NCI-H2227 treated with DMSO at 0.1 percent for 48 hours (cell line): ENCODE measurements at regions not wholly inside any gene's neighbourhood (a gene's known extent, or its start where the extent isn't known, plus 50 kb on each side); places are given as distances from the start of the nearest gene placed in this dataset.

Experiments
- DNase-seq: peaks from one replicate; lab custom pipeline; 2025; lab: John Stamatoyannopoulos, UW

- DNase-seq: no peak
These were observed 453.5 kb downstream of the MTRR start for GRCh38 chr5:8322484-8322883.

- DNase-seq: no peak
These were observed 458.1 kb downstream of the MTRR start for GRCh38 chr5:8327016-8327415.

GRCh38 chr5:8329773-8330172 is 460.8 kb downstream of the MTRR start:
- DNase-seq: no peak

- no peak for DNase-seq
These were observed 463.9 kb downstream of the MTRR start for GRCh38 chr5:8332666-8333445.

- DNase-seq: no peak
These were observed 464.5 kb downstream of the MTRR start for GRCh38 chr5:8333485-8333884.

GRCh38 chr5:8333977-8334376 is 465.0 kb downstream of the MTRR start:
- no peak for DNase-seq

DNA sequence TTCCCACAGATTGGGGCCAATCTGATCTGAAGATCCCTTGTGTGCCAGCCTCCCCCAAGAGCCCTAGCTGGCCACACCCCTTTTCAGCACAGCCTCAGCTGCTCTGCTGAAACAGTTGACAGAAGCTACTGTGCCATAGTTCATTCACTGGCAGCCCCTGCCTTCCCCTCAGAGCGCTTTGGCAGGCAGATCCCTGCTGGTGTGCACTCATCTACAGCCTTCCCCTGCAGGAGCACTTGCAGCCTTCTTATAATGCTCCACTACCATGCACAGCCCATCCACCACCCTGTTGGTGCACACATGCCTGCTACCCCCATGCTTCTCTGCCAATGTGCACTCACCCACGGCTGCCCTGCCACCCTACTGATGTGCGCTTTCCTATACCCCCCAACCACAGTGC is 471.3 kb downstream of the MTRR start:
- no peak for DNase-seq

DNA sequence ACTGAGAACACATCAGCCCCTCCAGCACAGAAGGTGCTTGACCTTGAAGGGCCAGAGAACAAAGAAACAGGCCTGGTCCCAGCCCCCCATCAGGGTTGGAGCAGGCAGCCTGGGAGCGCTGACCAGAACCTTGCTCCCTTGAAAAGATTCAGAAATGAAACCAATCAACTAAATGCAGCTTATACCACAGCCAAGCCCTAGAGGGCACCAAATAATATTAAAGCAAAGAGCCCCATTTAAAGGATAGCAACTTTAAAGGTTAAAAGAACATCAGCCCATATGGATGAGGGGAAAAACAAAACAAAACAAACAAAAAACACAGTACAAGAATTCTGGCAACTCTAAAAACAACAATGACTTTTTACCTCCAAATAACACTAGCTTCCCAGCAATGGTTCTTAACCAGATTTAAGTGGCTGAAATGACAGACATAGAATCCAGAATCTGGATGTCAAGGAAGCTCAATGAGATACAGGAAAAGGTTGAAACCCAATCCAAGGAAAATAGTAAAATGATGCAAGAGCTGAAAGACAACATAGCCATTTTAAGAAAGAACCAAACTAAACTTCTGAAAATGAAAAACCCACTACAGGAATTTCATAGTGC is 471.9 kb downstream of the MTRR start:
- DNase-seq: no peak

GRCh38 chr5:8341406-8341805 is 472.5 kb downstream of the MTRR start:
- no peak for DNase-seq

- DNase-seq: no peak
These were observed 479.0 kb downstream of the MTRR start for GRCh38 chr5:8347984-8348383.

DNA sequence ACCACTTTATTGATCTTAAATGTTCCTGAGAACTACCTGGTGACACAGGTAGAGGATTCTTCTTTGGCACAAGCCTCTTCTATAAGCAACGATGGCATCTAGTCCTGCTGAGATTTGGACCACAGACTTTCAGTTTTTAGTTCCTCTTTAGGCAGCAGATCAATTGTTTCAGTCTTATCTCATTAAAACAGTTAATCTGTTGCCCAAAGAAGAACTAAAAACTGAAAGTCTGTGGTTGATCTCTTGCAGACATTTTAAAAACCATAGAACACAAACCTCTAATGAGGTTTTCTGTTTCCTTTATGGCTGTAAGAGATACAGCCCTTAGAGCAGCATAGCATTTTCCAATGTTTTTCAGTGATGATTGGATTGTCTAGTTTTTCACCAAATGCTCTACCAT is 480.9 kb downstream of the MTRR start:
- no peak for DNase-seq

- DNase-seq: no peak
These were observed 481.8 kb downstream of the MTRR start for GRCh38 chr5:8350644-8351339.

GRCh38 chr5:8355981-8356380 is 487.0 kb downstream of the MTRR start:
- no peak for DNase-seq

GRCh38 chr5:8360012-8360411 is 491.1 kb downstream of the MTRR start:
- no peak for DNase-seq

DNA sequence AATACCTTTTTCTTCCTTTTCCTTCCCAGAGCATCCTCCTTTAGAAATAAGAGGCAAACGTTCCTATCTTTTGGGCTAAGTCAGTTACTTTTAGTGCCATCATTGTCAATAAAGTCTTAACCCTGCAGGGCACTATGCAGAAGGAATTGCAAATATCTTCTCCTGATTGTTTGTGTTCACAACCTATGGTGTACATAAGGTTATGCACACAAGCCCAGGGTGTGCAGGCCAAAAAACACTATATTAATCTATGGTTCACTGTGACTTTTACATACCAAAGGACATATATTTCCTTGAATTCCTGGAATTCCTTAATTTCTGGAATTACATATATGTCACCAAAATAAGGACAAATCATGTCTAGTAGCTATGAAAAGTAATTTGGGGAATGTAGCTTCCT is 493.5 kb downstream of the MTRR start:
- no peak for DNase-seq

GRCh38 chr5:8363138-8363537 is 494.2 kb downstream of the MTRR start:
- no peak for DNase-seq

DNA sequence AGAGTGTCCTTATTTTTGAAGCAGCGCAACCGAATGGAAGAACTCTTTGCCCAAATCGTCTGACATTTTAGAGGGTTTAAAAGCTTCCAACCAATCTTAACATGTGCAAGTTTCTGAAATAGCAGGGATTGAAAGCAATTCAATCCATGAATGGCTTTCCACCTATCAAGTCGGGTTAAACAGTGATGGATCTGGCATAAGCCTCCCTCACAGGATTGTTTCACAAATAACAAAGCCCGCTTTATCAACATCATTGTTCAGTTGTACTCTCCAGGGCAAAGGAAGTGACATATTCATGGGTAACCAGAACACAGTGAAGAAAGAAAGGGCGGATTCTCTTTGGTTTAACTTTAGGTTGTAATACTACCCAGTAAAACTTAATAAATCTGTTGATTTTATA is 497.3 kb downstream of the MTRR start:
- DNase-seq: no peak

DNA sequence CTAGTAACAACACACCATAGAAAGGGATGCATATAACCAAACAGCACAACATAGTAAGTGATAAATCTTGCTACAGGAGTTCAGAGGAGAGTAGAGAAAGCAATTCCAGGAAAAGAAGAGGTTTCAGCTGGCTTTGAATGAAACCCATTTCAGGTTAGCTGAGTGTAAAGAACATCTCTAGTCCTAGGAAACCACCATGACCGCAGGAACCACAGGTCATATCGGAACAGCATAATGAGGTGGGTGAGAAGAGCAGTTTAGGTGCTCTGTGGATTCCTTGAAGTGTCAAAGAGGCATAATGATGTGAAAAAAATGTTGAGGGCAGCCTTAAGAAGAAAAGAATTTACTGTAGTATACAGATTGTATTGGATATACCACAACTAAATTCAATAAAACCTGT is 507.5 kb downstream of the MTRR start:
- no peak for DNase-seq

- no peak for DNase-seq
These were observed 513.0 kb downstream of the MTRR start for GRCh38 chr5:8381972-8382371.

- DNase-seq: no peak
These were observed 513.5 kb downstream of the MTRR start for GRCh38 chr5:8382456-8382855.

GRCh38 chr5:8383616-8384015 is 514.7 kb downstream of the MTRR start:
- no peak for DNase-seq

- DNase-seq: no peak
These were observed 517.9 kb downstream of the MTRR start for GRCh38 chr5:8386719-8387288.

- DNase-seq: no peak
These were observed 523.0 kb downstream of the MTRR start for GRCh38 chr5:8391911-8392310.
